DMS53 treated with DMSO at 0.1 percent for 48 hours (cell line): ENCODE measurements at regions not wholly inside any gene's neighbourhood (a gene's known extent, or its start where the extent isn't known, plus 50 kb on each side); places are given as distances from the start of the nearest gene placed in this dataset.
A peak's percentile ranks its signal among the peaks of the same experiment; 100 is the strongest.

ENCODE experiments used
- DNase-seq: peaks from one replicate; lab custom pipeline; 2025; ENCODE audit not compliant: unreplicated experiment; lab: John Stamatoyannopoulos, UW

DNA sequence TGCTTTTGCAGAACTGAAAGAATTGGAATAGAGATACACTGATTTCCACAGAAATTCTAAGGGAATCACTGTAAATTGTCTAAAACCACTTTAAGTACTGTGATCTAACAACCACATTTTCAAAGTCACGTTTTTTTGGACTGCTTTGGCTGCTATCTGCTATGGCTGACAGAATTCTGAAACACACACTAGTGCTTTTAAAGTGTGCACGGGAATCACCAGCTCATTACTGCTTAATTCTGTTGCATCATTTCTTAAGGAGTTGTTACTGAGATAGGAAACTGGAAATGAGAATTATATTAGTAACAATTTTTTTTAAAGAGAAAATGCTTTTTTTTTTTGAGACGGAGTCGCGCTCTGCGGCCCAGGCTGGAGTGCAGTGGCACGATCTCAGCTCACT, 716.5 kb upstream of the NRSN1 start:
- no peak for DNase-seq

DNA sequence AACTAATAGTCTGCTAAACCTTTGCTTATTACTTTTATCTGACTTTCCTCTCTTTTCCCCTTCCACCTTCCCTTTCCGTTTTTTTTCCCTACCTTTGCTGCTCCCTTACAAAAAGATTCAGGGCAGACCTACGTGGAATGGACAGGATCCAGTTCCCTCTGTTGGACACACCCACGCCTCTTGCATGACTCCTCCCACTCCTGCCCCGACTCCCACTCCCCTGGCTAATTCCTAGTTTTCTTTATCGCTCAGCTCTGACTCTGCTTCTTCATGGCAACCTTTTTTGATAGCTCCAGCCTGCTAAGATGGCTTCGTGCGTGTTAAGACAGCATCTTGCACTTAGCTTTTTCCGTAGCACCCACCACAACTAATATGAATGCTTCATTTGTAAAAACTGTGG, 715.6 kb upstream of the NRSN1 start:
- no peak for DNase-seq

DNA sequence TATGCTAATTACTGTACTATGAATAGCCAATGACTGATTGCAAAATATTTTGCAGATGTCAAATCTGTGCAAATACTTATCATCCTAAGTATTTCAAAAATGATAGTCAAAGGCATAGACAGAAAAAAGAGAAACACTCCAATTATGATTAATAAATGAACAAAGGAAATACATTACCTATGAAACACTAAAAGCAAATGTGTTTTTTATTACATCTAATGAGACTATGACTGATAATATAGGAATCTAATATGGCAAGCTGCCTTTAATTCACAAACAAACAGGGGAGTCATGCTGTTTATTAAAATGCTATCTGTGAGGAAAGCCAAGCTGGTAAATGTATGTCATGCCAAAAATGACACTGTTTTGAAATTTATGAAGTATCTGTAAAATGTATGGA, 713.2 kb upstream of the NRSN1 start:
- DNase-seq, result no peak

DNA sequence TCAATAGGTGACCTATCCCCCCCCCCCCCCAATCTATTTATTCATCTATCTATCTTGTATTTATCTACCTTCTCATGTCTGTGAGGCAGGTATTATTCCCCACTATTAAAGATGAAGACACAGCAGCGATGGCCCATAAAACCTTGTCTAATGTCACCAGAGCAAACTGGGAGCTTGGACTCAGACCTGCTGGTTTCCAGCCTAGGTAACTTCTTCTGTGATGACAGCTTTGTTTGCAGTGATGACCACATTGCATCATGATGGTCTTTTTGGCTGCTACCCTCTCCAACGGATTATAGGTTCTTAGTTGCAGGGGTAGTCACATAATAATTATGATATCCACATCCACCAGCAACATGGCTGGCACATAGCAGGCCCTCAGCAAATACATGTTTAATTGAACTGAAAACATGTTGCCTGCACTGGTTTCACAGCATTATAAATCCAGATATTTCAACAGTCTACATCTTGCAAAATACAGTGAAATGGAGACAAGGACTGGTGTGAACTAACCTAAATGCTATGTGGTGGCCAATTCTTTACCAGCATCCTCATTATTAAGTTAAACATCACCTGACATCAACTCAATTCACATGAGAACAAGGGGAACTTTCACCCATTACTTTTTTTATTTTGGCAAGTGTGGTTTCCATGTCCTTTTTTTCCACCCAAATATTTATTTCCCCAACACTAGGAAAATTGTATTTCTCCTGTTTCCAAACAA, 712.5 kb upstream of the NRSN1 start:
- DNase-seq, result no peak

DNA sequence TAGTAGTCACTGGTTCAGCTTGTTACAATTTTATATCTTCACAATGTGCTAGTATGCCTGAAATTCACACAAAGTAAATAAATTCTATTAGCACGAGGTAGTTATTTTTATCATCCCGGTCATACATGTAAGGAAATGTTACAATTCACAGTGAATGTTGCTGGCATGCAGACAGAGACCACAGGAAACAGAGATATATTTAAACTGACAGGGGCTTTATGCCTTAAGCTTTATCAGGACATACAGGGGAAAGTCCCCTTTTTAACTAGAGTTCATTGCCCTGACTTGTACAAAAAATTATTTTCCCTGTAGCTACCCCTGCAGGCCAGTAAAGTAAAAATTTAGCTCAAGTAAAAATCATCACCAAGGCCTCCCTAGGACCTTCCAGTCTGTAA, 712.0 kb upstream of the NRSN1 start:
- DNase-seq, result peak; percentile 3

DNA sequence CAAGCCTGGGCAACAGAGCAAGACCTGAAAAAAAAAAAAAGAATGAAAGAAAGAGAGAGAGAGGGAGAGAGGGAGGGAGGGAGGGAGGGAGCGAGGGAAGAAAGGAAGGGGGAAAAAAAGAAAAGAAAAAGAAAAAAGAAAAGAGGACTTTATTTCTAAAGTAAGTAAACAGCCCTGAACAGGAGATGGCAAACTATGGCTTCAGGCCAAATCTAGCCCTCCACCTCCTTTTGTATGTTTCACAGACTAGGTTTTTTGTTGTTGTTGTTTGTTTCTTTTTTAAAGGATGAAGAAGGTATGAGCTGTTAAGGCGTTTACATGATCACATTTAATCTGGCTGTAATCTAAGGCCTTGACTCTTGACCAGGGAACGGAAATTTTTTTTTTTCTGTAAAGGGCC, 711.1 kb upstream of the NRSN1 start:
- DNase-seq, result no peak

DNA sequence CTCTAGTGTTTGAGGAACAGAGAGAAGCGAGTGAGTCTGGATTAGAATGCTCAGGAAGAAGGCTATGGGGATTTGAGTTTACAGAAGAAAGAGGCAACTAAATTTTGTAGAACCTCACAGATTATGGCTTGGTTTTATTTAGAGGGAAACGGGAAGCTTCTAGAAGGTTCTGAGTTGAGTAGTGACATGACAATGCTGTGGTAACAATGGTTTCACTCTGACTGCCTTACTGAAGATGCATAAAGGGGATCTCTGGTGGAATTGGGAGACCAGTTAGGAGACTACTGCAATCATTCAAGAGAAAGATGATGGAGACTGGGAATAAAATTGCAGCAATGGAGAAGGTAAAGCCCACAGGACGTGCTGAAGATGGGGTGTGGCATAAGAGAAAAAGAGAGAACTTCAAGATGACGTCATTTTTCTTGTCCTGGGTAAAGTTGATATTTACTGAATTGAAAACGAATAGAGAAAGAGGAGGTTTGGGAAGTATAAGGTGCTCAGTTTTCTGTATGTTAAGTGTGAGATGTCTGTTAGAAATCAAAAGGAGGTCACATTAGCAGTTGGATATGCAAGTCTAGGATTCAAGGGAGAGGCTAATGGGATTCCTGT, 710.1 kb upstream of the NRSN1 start:
- DNase-seq, result no peak

DNA sequence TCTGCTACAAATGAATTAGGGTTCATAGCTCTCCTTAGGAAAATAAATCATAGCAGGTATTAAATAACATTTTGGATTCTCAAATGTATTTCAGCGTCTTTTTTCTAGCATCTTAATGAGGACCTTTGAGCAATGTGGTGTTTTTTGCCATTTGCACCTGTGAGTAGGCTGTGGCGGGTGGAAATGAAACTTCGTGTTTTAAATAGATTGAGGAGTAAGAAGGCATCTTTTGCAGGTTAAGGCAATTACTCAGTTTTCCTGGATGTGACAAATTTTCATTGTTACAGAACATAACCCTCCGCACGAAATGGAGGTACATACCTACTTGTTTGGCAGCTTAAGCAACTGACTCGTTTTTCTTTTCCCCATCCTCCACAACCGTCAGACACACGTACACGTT, 708.9 kb upstream of the NRSN1 start:
- DNase-seq, result no peak

DNA sequence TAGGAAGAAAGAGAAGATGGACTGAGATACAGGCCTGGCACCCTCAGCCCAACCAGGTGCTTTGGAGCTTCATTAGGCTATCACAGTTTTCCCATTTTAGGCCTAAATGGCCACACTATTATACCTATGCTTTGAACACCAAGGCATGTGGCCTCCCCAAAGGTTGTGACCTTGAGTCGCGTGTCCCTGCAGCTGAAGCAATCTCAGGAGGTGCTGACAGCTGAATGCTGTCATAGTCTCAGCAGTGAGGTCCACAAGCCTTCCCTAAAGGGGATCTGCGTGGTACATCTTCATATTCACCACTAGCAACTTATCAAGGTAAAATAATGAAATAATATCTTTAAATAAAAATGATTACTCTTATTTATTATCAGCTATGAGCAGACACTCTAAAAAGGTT, 707.9 kb upstream of the NRSN1 start:
- no peak for DNase-seq

DNA sequence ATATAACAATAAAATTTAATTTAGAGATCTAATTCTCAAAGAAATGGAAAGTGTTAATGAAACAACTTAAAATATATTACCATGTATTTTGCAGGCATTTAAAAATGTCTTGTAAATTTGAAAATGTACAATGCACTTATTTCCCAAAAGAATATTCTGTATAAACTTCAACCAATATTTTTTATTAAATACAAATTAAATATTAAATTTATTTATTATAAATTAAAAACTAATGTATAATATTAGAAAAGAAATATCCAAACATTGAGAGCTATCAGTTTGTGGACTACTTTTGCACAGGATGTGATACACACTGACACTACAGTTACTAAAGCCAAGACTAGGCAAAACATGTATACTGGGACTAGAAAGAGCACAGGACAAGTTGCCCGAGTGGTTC, 707.0 kb upstream of the NRSN1 start:
- DNase-seq, result no peak

DNA sequence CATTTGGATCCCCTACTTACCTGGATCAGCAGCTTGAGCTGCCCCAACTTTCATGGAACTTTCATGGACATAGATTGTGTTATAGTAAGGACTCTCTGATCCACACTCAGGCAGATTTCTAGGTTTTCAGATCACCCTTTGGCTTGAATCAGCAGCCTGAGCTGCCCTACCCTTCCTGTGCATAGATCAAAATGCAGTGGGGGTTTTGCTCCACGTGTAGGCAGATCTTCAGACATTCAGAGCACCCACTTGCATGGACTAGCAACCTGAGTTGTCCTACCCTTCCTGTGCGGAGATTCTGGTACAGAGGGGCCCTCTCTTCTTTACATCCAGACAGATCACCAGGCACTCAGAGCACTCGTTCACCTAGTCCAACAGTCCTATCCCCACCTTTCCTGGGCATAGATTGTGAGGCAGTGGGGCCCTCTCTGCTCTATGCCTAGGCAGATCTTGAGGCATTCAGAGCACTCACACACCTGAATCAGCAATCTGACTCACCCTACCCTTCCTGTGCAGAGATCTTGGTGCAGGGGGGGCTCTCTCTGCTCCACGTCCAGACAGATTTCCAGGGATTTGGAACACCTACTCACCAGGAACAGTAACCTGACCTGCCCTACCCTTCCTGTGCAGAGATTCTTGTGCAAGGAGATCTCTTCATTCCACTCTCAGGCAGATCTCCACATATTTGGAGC, 705.2 kb upstream of the NRSN1 start:
- no peak for DNase-seq

DNA sequence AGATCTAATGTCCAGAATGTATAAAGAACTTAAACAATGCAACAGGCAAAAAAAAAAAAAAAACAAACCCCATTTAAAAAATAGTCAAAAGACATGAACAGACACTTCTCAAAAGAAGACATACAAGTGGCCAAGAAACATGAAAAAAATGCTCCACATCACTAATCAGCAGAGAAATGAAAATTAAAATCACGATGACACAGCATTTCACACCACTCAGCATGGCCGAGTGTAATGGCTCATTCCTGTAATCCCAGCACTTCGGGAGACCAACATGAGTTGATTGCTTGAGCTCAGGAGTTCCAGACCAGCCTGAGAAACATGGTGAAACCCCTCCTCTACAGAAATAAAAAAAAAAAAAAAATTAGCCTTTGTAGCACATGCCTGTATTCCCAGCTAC, 701.4 kb upstream of the NRSN1 start:
- DNase-seq, result no peak

DNA sequence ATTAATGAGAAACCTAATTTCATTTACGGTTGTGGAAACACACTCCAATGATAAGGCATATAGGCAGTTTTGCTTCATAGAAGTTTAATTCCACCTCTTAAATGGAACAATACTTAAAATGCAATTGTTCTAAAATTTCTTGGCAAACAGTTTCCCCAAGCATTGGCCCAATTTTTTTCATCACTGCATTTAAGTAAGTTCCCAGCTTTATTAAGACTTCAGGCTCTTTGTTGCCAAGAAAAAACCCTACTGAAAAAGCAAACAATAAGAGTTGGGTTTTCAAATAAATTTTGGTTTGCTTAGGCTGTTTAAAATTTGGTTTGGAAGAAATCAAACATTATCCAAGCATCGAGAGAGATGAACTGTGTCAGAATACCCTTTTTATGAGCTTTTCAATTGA, 690.9 kb upstream of the NRSN1 start:
- DNase-seq, result no peak

DNA sequence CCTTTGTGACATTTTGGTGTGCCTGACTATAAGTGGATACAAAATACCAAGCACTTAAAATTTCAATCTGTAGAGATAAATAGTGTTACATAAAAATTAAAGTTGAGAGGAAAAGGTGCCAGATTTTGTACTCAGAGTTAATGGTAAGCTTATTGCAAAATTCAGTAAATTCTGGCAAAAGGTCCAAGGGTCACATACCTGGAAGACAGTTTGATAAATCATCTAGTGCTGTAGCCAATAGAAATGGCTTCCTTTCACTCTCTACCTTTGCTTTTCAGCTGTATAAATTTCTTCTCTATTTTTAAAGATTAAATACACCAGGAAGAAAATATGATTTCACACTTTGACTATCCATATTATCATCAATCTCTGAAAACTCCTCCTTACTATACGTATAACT, 690.2 kb upstream of the NRSN1 start:
- DNase-seq, result no peak

DNA sequence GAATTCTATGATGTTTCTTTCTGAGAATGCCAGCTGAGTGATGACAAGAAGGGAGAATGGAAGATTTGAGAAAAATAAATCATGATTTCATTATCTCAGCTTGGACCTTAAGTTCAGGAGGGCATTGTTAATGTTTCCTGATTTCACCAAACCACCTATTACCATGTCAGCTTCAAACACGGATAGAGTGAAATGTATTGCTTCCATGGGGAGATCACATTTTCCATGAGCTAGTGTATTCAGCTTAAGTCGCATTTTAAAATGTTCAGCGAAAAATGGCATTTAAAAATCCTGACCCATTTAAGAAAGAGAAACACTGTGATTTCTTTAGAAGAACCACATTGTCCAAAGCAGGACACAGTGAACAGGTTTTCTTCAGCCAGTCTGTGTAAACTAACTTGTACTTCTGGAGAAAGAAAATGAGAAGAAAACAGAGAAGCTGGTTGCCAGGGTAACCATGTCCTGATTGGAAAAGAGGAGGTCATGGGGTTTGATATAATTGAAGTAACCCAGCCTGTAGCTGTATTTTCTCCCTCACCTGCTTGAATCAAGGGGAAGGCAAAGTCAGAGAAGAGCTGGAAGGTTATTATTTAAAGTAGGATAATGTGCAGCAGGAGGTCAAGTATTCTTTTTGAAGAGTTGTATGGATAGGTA, 684.1 kb upstream of the NRSN1 start:
- DNase-seq, result no peak

DNA sequence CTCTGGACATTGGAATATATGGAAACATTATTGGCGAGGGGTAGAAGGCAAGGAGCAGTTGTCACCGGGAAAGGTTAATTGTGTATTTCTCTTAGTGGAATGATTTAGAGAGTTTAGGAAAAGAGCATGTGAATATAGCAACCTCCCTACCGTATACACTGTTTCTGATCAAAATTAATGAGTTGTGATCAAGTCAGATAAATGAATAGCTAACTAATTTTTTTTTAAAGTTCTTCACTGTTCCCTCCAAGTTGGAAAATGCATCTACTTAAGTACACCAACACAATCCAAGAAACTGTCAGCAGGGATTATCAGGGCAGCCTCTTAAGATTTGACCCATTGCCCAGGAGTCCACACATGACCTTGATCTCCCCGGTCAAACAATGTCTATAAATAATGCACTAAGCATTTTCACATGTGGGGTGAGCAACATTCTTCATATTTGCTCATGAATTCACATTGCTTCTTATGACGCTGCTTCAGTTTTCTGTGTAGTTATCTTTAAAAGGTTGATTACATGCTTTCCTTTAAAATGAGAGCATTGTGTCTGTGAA, 680.8 kb upstream of the NRSN1 start:
- no peak for DNase-seq

DNA sequence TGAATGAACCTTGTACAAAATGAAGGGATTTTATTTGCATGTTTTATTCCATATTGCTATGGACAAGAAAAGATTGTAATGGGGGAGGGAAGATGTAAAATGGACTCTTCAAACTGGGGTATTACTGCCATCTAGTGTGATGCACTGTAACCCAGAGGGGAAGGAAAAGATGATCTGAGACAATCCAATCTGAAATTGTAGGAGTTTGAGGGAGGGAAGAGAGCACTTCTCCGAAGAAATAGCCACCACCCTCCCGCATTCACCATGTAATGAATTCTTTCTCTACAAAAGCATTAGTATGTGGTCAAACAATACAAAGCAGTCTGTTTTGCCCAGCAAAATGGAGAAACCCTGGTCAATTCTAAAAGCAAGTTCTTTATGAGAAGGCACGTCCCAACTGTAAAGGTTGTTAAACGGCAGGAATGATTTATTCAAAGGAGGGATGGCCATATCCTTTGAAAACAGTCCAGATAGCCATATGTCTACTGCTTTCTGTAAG, 679.5 kb upstream of the NRSN1 start:
- DNase-seq, result peak; percentile 47

DNA sequence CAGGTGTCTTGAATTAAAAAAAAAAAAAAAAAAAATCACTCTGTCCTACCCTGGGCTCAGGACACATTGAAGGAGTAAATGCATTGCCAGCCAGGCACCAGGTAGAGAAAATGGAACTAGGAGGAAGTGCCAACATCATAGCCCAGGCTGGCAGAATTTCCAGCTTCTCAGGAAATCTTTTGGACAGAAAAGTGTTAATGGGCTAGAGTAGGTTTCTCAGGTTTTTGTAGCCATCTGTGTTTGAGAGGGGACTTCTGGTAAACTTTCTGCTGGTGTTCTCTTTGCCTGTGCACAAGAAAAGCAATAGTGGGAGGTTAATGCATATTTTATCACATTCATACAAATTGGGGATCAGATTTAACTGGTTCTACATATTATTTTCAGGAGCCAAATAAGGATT, 678.3 kb upstream of the NRSN1 start:
- DNase-seq, result no peak

DNA sequence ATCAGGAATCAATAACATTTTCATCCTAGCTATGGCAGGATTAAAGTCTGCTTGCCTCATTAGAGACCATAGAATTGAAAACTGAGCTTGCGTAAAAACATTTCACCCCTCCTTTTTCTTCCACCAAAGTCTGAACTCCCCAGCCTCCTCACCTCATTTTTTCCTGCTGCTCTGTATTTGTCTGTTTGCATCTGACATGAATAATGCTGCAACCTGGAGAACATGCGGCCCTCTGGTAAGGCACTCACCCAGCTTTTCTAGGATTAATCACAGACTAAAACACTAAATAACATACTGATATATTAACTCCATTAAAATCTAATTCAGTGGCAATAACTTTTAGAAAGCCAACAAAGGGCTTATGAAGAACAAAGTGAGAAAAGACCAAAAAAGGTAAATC, 677.7 kb upstream of the NRSN1 start:
- no peak for DNase-seq

DNA sequence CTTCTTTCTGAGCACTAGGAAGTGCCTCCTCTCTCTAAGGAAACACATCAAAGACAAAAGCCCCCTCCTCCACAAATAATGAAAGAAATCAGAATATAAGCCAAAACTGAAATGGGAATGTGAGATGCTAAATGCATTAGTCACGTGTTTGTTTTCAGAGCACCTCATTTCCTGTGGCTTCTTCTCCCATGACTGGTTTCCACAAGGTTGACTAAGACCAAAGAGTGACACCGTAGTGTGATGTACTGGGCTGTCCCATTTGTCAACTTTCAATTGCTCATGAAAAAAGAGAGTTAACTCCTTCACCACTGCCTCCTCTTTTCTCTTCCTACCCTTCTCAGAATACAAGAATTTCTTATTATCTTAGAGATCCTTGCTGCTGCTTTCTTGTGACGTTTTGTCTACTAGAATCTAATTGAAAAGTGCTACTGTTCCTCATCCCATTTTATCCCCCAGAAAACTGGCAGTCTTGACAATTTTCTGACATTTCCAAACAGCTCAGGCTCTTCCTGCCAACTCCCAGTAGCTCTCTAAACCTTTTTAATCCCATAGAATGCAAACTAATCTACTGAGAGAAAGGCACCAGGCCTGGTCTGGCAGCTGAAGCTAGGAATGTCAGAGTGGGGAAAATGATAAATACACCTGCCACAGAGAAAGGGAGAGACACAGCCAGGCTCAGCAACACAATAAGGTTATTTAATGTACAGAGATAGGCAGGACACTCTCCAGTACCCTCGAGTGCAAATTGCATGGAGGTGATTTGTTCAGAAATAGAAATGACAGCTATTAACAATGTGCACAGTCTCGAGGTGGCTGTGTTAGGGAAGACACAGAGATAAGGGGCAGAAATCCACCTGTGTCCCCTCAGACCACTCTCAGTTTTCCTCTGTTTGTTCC, 671.7 kb upstream of the NRSN1 start:
- no peak for DNase-seq

DNA sequence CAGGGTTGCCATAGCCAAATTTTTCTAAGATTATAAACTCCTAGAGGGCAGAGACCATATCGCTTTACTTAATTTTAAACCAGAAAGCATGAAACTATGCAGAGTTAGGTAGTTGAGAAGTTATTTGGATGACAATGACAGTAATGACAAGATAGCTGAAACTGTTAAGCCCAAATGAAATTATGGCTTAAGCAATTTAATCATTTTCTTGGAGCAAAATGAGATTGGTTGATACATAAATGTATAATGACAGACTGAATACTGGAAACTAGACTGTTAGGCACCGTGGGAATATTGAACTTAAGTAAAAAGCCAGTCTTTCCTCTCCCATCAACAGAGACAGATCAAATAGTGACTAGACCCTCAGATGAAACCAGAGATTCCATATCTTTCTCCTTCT, 670.3 kb upstream of the NRSN1 start:
- DNase-seq, result no peak
